Tibial artery (tissue), 4 donors: ENCODE measurements at regions not wholly inside any gene's neighbourhood (a gene's known extent, or its start where the extent isn't known, plus 50 kb on each side); places are given as distances from the start of the nearest gene placed in this dataset.

Source experiments
- DNase-seq, 2 donors: peaks; one replicate each; pipeline ENCODE4 v3.0.0-alpha.2; 2019
- H3K27ac ChIP-seq, 2 donors: fragments of 200-600 bp; sonication (generic) in 1 of 2; 1 replicate in 1 of 2; 2 replicates in 1 of 2; pipeline ENCODE4 v1.5.1; 2018 to 2019; ENCODE audit warnings: mild to moderate bottlenecking in 1 of 2
- H3K27me3 ChIP-seq, 2 donors: fragments of 200-600 bp; sonication (generic) in 1 of 2; one replicate each; pipeline versions ENCODE4 v1.5.1 to v1.6.0; 2016 to 2019
- H3K36me3 ChIP-seq, 3 donors: fragments of 200-600 bp; sonication (generic) in 2 of 3; one replicate each; pipeline ENCODE4 v1.5.1; 2016 to 2019; ENCODE audit warnings: mild to moderate bottlenecking in 2 of 3
- H3K4me1 ChIP-seq, 4 donors: fragments of 200-600 bp; sonication (generic) in 2 of 4; 1 replicate in 3 of 4; 2 replicates in 1 of 4; pipeline ENCODE4 v1.5.1; 2016 to 2019
- H3K4me3 ChIP-seq, 2 donors: fragments of 200-600 bp; sonication (generic) in 1 of 2; 1 replicate in 1 of 2; 2 replicates in 1 of 2; pipeline ENCODE4 v1.5.1; 2018 to 2019; ENCODE audit warnings: mild to moderate bottlenecking in 2 of 2
- H3K9me3 ChIP-seq, 3 donors: fragments of 200-600 bp; sonication (generic) in 1 of 3; one replicate each; pipeline ENCODE4 v1.5.1; 2016 to 2019
- CTCF ChIP-seq, 2 experiments: fragments of 200-600 bp in 1 of 2; fragments of 450-650 bp in 1 of 2; IDR thresholded peaks; one replicate each; pipeline ENCODE4 v1.5.1; 2017 to 2019; ENCODE audit warnings: antibody characterized with exemption in 2 of 2, mild to moderate bottlenecking in 1 of 2, moderate library complexity in 1 of 2
- intact Hi-C: fragments of 100-400 bp; cut with DNase I; formaldehyde crosslinking; loops from one replicate; pipeline ENCODE4 v1.15.0; 2023; ENCODE audit warnings: low total_unique reads

- H3K27me3 ChIP-seq = no peaks in the 10 kb centered on the region
- no peak overlapping the region for H3K4me3 ChIP-seq
- intact Hi-C loops = no loop called here
- H3K4me1 ChIP-seq = peaks cover 0 to 6% (median 0%) of the 10 kb centered on the region in 4 donors
- DNase-seq = no peak
- no peaks in the 10 kb centered on the region for H3K9me3 ChIP-seq
- peak overlapping the region in 1 of 2 donors; percentile 30 for H3K27ac ChIP-seq
- no peaks in the 10 kb centered on the region for H3K36me3 ChIP-seq
- TF ChIP-seq CTCF (IDR thresholded peaks at IDR 0.05) = no peak
These were observed 277.9 kb upstream of the SPRY2 start for GRCh38 chr13:80618781-80619180.

GRCh38 chr13:80612804-80613203 is 271.9 kb upstream of the SPRY2 start:
- Histone ChIP-seq H3K4me1 (no peaks in the 10 kb centered on the region), H3K27ac (no peak overlapping the region), H3K36me3 (no peaks in the 10 kb centered on the region), H3K27me3 (no peaks in the 10 kb centered on the region), H3K4me3 (no peak overlapping the region), H3K9me3 (no peaks in the 10 kb centered on the region)
- DNase-seq = no peak
- no peak for TF ChIP-seq CTCF (IDR thresholded peaks at IDR 0.05)
- intact Hi-C loops = no loop called here

GRCh38 chr13:80611310-80611709 is 270.4 kb upstream of the SPRY2 start:
- TF ChIP-seq CTCF (IDR thresholded peaks at IDR 0.05) = no peak

GRCh38 chr13:80605716-80606115 is 264.8 kb upstream of the SPRY2 start:
- Histone ChIP-seq H3K27me3 (no peaks in the 10 kb centered on the region), H3K27ac (no peak overlapping the region), H3K4me3 (no peak overlapping the region), H3K9me3 (no peaks in the 10 kb centered on the region), H3K4me1 (no peaks in the 10 kb centered on the region), H3K36me3 (no peaks in the 10 kb centered on the region)
- no peak for DNase-seq
- TF ChIP-seq CTCF (IDR thresholded peaks at IDR 0.05) = no peak
- intact Hi-C loops = no loop called here

More at GRCh38 chr13:80611310-80611709, 270.4 kb upstream of the SPRY2 start:
- Histone ChIP-seq H3K27me3 (no peaks in the 10 kb centered on the region), H3K4me1 (no peaks in the 10 kb centered on the region), H3K9me3 (no peaks in the 10 kb centered on the region), H3K4me3 (no peak overlapping the region), H3K36me3 (no peaks in the 10 kb centered on the region), H3K27ac (no peak overlapping the region)
- intact Hi-C loops = no loop called here
- DNase-seq = no peak

GRCh38 chr13:80605011-80605410 is 264.1 kb upstream of the SPRY2 start:
- intact Hi-C loops = no loop called here
- Histone ChIP-seq H3K9me3 (no peaks in the 10 kb centered on the region), H3K27me3 (no peaks in the 10 kb centered on the region), H3K4me1 (no peaks in the 10 kb centered on the region), H3K36me3 (no peaks in the 10 kb centered on the region), H3K27ac (no peak overlapping the region), H3K4me3 (no peak overlapping the region)
- no peak for TF ChIP-seq CTCF (IDR thresholded peaks at IDR 0.05)
- no peak for DNase-seq

GRCh38 chr13:80604098-80604497 is 263.2 kb upstream of the SPRY2 start:
- H3K36me3 ChIP-seq = no peaks in the 10 kb centered on the region
- TF ChIP-seq CTCF (IDR thresholded peaks at IDR 0.05) = no peak
- intact Hi-C loops = no loop called here
- H3K9me3 ChIP-seq = no peaks in the 10 kb centered on the region
- H3K27me3 ChIP-seq = no peaks in the 10 kb centered on the region
- H3K4me3 ChIP-seq = no peak overlapping the region
- no peak for DNase-seq
- H3K4me1 ChIP-seq = no peaks in the 10 kb centered on the region
- no peak overlapping the region for H3K27ac ChIP-seq
